Activated CD4-positive, CD25-positive, alpha-beta regulatory T cell treated with anti-CD3 and anti-CD28 coated beads, Interleukin-2, amount 50 U/mL, for 16 hours (primary cell): ENCODE measurements at regions not wholly inside any gene's neighbourhood (a gene's known extent, or its start where the extent isn't known, plus 50 kb on each side); places are given as distances from the start of the nearest gene placed in this dataset.
"Not testable (repeated sequence)": the region's sequence is repeated elsewhere in the genome, so short reads cannot be mapped to it uniquely, and the experiment has no call there.

ENCODE experiments used
- DNase-seq: peaks from one replicate; pipeline ENCODE4 v3.0.0-alpha.2; 2020; ENCODE audit warnings: low read depth, low spot score

DNA sequence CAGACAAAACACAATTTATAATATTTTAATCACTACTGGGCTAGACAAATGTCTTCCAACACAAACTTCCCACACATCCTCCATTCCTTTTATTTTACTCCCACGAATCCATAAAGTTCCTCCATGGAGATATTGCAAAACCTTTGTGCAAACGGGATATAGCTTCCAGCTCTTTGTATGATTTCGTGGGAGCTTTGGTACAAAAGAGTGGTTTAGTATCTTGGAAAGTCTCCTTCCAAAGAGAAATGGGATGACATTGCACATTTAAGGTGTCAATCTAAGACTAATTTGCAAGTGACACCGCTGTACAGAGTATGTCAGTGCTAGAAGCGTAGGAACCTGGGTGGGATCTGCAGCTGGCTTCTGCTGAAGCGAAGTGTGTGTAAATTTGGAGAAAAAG, 455.2 kb upstream of the RUNX1 start:
- DNase-seq: no peak

DNA sequence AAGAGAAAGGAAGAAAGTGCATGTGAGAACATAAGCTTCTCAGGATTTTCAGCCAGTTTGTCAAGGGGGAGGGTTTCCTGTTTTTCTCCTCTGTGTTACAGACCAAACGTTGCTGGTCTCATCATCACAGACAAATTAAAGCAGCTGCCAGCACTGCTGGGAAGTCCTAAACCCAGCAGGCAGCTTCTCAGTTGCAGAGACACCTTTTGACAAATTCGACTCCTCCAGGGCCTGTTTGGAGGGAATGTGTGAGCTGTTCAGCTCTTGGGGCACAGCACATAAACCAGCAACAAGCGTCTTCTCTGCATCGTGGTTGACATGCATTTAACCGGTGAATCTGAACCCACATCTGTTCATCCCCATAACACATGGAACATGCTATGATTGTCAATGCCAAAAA, 454.6 kb upstream of the RUNX1 start:
- no peak for DNase-seq

DNA sequence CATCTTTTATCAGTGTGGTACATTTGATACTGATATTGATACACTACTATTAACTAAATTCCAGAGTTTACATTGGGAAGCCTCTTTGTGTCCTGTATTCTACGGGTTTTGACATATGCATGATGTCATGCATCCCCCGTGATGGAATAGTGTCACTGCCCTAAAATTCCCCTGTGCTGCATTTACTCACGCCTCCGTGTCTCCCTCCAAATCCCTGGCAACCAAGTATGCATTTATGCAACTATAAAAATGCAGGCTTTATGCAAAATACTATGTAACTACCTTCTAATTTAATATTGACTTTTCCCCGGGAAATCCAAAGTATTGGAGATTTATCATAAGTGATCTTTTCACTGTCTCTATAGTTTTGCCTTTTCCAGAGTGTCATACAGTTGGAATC, 453.7 kb upstream of the RUNX1 start:
- no peak for DNase-seq

DNA sequence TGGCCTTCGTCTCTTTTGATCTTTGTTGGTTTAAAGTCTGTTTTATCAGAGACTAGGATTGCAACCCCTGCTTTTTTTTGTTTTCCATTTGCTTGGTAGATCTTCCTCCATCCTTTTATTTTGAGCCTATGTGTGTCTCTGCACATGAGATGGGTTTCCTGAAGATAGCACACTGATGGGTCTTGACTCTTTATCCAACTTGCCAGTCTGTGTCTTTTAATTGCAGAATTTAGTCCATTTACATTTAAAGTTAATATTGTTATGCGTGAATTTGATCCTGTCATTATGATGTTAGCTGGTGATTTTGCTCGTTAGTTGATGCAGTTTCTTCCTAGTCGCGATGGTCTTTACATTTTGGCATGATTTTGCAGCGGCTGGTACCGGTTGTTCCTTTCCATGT, 448.4 kb upstream of the RUNX1 start:
- DNase-seq: not testable (repeated sequence)

DNA sequence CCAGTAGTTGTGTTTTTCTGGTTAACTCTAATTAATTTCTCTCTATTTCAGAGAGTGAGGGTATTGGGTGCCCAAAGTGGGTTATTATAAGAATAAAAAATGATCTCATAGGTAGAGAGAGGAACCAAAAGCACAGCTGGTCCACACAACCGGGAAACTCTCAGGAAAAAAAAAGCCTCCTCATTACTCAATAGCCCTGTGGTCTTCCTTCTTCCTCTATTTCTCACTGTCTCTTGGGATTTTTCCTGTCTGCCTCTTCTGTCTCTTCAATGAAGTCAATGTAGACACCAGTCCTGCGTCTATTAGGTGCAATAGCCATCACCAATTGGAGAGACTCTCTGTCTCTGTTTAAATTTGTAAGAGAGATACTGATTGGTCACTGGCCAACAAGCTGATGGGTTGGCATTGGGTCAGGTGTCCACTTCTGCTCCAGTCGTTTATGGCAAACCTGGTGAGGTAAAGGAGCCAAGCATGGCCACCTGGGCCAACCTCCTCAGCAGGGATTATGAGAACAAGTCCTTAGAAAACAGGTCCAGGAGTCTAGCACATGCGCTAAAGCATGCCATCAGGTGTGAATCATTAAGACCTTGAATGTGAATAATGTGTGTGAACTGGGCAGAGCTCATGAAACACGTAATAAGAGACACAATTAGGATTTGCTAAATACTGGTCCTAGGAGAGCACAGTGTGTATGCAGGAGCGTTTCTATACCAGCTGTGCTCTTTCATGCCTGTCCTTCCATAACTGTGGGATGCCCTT, 443.0 kb upstream of the RUNX1 start:
- DNase-seq: no peak

DNA sequence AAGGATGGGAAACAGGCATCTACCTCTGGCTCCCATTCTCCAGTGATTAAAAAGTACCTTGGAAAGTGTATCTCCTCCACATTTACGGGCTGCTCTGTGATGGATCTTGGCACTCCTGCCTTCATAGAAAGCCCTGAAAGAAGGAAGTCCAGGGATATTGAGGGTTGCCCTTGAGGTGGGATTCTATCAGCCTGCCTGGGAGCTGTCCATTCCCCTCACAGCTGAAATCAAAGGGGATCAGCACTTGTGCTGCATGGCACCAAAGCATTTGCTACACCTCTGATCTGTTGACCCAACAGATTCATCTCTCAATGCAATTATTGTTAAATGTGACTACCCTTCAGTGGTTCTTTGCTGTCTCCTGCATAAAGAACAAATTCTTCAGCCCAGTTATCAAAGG, 442.0 kb upstream of the RUNX1 start:
- no peak for DNase-seq

DNA sequence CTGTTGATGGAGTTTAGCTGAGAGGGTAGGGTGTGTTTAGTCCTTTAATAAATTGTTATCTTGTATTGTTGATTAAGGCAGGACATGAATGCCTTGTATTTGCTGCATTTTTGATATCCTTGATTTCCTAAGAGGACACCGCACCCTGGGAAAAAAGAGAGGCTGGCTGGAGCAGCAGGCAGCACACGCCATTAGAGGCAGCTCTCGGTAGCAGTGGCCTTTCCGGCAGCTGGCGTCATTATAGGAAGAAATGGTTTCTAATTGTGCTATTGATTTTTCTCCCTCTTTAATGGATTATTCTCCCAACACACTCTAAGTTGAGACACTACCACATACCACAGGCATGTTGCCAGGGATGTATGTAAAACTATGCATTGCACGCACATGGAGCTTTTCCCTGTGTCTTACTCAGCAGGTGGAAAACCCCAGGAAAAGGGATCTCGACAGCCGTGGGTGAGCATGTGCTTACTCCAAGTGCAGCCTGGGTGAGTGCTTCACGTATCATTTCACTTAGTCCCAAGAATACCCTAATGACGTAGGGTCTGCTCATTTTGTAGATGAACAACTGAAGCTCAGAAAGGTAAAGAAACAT, 440.4 kb upstream of the RUNX1 start:
- no peak for DNase-seq

DNA sequence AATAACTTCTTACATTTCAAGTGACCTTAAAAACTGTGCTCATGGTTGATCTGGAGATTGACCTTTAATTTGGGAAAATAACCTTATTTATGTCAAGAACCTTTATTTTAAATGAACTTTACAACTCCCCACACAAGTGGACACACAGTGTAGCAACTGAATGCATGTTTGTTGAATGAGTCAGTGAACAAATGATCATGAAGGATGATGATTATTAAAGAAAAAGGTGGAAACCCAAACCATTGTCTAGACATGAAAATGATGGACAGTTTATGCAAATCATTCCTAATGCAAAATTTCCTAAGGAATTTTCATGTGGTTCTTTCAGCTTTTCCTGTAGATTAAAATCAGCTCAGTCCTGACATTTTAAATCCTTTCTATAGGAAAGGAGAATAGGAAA, 439.8 kb upstream of the RUNX1 start:
- no peak for DNase-seq

DNA sequence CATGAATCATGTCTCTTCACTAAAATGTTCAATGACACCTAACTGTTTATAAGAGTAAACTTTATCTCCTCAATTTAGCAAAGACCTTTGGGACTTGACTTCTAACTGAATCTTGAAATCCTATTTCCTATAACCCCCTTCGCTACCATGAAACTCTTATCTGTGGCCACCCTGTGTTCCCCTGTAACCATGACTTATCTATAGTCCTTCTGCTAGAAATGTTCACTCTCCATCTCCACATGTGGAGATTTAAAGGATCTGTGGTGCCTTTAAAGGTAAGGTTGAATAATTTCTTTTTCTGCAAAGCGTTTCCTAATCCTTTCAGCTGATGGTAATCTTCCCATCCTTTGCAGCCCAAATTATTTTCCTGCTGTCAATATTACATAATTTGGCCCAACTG, 436.3 kb upstream of the RUNX1 start:
- DNase-seq: no peak

DNA sequence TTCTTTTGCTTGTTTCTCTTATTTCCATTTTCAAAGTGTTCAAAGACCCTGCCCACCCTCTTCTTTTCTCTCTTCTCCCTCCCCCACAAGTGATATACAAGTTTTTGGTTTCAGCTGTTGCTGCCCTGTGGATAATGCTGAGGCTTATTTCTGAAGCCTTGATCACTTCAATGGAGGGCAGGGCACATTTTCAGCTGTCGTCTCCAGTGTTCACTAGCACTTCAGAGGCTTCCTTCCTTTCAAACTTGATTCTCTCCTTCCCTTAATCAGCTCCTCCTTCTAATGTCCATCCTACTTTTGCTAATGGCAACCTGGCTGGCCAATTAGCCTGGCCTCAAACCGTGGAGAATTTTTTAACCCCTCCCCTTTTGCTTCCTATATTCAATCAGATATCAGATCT, 435.7 kb upstream of the RUNX1 start:
- no peak for DNase-seq

DNA sequence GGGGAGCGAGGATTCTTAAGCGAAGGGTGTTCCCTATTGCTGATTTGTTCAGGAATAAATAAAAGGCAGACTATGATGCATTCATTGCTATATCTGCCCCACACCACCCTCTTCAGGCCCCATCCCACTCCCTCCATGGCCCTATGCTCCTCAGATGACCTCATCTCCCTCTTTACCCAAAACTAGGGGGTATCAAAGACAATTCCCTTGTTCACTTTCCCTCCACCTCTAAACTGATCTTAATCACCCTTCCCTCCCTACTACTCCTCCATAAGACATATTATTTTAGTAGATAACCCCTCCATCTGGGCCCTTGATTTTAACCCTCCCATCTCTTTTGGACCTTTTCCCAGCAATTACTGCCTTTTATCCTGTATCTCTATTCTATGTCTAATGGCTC, 434.9 kb upstream of the RUNX1 start:
- no peak for DNase-seq

DNA sequence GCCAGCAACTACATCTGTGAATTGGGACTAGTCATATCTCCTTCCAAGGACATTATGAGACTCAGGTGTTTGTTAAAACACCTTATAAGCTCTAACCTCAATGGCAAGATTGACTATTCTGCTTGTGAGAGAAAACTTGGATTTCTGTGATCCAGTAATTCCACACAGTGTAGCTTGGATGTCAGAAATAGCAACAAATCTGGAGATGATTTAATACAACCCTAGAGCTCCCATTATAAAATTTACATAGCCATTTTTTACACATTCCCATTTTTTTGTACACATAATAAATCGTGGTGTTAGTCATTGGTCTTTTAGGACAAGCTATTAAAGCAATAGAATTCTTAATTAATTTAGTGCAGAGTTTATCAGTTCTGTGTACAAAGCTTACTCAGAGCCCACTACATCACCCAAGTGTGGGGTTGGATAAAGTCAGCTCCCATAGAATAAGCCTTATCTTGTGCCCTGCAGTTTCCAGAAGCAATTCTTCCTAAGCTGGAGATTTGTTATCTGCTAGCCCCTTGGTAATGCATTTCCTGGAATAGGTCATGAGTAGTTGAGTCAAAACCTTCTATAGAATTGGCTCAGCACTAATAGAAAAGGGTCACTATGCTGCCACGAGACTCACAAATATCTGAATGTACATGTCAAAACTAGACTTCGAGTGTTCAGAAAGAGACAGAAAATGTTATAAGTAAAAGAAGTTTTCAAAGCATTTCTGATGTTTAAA, 434.0 kb upstream of the RUNX1 start:
- DNase-seq: no peak

DNA sequence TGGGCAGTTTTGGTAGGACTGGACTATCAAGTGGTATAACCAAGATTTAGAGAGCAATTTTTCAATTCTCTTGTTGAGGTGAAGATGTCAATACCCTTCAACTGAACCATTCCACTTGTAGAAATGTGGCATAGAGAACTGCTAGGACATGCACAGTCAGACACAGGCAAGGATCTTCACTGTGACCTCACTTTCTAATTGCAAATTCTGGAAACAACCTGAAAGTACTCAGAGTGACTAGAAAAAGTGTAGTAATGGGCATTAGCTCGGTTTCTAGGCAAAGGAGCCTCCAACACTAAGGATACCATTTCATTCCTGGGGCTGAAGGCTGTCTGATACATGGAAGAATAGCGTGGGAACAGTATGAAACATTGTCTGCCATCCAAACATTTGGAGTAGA, 433.0 kb upstream of the RUNX1 start:
- no peak for DNase-seq

DNA sequence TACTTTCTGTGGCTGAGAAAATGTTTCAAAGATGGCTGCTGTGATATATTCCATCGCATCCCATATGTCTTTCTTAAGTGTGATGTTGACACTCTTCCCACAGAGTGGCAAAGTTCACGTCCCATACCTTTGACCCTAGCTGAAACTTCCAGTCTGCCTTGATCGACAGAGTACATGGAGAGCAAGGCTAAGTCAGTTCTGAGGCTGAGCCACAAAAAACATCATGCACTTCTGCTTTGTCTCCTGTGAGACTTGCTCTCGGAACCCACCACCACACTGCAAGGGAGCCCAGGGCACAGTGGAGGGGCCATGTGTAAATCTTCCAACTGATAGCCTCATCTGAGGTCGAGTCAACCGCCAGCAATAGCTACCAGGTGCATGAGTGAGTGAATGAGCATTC, 431.9 kb upstream of the RUNX1 start:
- no peak for DNase-seq

DNA sequence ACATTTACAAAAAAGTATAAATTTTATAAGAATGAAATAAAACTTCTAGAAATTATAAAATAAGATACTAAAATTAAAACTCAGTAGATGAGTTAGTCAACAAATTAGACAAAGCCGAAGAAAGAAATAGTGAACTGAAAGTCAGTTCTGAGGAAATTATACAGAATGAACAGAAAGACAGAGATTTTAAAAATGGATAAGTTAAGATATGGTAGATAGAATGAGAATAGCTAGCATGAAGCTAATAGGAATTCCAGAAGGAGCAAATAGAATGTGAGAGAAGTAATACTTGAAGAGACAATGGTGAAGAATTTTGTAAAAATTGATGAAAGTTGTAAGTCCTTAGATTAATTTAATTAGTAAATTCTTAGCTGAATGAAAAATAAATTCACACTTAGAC, 430.4 kb upstream of the RUNX1 start:
- no peak for DNase-seq

DNA sequence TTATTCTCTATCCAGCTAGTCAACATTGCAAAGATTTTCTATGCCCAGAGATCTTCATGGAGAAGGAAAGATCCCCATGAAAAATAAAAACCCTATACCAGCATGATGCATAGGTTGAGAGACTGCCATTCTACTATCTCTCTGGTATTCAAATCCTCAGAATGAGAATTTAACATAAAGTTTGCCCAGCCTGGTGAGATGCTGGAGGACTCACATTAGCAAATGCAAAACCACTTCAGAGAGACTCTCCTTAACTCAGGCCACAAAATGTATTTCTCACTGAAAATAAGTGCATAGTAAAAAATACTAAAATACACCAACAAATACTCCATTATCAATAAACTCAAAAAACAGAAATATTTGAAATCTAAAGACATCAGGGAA, 430.0 kb upstream of the RUNX1 start:
- DNase-seq: no peak

DNA sequence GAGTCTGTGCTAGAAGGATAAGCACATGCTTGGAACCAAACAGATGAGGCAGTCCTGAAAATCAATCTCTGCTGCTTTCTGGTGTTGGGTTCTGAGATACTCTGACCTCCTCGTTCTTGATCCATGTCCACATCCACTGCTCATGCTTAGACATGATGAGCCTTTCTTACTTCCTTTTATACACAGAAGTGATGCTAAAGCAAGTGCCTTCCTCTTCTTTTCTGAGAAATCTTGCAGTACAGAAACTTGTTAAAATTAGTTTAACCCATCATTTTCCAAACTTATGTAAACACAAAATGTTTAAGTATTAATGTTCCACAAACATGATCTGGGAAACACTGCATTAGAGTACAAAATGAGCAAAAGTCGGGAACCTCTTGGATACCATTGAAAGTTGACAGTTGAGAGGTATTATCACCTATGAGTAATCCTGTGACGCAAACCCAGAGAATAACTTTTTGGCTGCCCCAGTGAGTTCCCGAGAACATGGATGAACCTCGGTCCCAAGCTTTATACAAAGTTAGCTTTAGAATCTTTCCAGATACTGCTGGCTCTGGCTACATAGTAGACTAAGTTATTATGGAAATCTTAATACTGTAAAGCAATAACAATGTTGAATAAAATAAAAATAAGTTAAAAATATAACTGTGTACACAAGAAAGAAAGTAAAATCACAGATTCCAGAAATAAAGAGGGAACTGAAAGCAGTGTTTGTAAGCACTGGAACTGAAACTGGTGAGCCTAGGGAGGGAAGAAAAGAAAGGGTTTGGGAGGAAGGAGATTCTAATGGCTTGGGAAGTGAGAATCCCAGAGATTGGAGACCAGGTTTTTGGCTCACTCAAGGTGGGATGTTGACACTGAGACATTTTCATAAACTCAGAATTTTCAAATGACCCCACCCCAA, 429.3 kb upstream of the RUNX1 start:
- no peak for DNase-seq

DNA sequence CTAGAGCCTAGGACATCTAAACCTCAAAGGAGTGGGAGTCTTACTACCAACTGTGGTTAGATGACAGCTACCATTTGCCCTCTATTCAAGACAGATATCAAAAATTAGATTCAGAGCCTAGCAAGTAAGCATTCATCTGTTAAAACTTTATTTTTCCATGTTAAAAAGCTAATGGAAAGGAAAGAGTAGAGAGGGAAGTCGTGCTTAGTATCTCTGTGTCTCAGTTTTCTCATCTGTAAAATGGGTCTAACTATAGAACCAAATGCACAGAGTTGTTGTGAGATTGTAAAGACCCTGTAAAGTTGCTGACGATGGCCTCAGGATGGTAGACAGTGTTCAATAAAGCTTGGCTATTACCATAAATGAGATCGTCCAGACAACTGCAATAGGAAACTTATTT, 428.5 kb upstream of the RUNX1 start:
- no peak for DNase-seq

DNA sequence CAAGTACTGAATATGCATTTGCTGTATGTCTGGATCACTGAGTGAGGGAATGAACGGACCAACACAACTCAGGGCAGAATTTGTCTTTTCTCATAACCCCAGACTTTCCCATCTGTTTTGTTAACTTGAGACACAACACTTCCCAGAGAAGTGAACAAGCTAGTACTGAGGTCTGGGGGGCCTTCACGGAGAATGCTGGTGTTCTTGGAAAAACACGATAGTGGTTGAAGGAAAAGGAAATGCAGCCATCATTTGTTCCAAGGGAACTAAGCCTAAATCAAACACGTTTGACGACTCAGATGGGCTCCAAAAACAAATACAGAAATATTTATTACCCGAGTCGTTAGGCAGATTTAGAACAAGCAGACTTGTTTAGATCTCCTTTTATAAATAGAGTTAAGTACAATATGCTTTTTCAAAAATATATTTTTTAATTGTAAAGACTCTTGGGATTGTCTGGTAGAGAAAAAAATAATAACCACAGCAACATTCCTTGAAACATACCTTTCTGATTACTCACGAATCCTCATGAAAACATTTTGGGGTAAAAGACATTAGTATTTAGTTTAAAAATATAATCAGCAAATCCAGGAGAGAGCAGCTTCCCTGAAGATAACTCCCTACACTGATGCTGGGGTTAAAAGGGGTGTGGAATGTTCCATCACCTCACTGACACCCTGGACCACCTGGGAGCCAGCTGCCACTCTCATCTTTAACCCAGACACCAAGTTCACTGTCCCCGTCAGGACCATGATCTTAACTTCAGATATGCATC, 427.7 kb upstream of the RUNX1 start:
- no peak for DNase-seq

DNA sequence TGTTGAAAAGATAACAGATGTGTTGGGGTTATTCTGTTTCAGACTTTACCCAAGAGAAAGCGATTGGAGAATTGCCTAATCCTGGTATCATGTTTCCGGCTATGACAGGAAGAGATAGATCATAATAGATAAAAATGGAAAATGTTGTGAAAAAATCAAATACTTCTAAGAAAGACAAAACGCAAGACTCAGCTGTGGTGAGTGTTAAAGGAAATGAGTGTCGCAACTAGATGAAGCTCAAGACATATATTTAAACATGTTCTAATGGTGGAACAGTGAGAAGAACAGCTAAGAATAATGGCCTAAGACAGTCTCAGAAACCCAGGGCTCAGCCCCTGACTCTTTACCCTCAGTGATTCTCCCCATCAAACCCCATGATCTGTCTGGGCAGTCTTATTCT, 426.7 kb upstream of the RUNX1 start:
- DNase-seq: no peak

DNA sequence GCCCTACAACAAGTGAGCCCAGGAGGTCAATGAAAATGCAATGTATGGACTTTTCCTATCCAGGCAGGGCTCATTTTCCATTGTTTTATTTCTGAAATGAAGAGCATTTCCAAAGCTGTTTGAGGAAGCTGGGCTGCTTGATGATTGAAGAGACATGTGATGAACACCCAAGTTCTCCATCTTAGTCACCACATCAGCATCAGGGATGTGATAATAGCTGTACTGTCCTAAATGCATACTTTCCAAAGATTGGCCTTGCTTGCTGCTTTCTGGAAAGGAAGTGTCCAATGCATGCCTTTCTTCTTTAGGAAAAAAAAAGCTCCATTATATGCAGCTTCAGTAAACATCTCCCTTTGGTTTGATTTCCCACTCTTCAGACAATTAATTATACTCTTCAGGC, 425.9 kb upstream of the RUNX1 start:
- no peak for DNase-seq
